ENCODE measurements at regions not wholly inside any gene's neighbourhood (a gene's known extent, or its start where the extent isn't known, plus 50 kb on each side); places are given as distances from the start of the nearest gene placed in this dataset.

GRCh38 chr7:12154119-12154518 lies 57.0 kb upstream of the TMEM106B start:
- no peak for DNase-seq (ENCODE audit: low read depth)
- in situ Hi-C loops (cut with HindIII; ENCODE audit: low pct_unique_long_range_greater_than_20kb, low sequenced_read_pairs) = no loop called here

GRCh38 chr7:12157517-12157916 lies 53.6 kb upstream of the TMEM106B start:
- no peak for DNase-seq (ENCODE audit: low read depth)
- in situ Hi-C loops (cut with HindIII; ENCODE audit: low pct_unique_long_range_greater_than_20kb, low sequenced_read_pairs) = no loop called here

DNA sequence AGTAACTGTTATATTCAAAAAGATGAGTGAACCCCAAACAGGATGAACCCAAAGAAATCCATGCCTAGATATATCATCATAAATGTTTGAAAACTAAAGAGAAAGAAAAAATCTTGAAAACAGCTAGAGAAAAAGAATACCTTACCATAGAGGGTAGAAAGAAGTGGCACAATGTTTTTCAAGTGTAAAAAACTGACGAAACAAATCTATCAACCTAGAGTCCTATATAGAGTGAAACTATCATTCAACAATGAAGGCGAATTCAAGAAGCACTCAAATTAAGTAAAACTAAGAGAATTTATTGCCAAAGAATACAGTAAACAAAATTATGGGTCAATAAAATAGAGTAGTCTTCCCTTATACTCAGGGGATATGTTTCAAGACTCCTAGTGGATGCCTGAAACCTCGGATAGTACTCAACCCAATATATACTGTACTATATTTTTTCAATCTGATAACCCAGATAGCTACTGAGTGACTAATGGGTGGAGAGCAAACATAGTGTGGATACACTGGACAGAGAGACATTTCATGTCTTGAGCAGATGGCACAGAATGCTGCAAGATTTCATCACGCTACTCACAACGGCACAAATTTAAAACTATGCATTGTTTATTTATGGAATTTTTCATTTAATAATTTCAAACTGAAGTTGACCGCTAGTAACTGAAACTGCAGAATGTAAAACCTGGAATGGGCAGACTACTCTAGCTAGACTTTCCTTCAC lies 52.6 kb upstream of the TMEM106B start:
- no peak for DNase-seq (ENCODE audit: low read depth)
- in situ Hi-C loops (cut with HindIII; ENCODE audit: low pct_unique_long_range_greater_than_20kb, low sequenced_read_pairs) = no loop called here

DNA sequence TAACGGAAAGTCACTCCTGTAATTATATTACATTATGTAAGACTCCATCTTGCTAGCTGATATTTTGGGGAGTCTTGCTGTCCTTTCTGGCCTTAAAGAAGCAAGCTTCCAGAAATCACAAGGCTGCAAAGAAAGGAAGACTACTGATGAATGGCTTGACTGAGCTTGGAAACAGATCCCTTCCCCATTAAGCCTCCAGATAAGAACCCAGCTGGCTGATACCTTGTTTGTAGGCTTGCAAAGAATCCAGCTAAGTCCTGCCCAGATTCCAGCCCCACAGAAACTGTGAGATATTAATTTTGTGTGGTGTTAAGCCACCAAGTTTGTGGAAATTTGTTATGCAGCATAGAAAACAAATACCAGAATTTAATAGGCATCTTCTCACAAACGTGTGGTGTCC lies 49.9 kb upstream of the TMEM106B start:
- in situ Hi-C loops (cut with HindIII; ENCODE audit: low pct_unique_long_range_greater_than_20kb, low sequenced_read_pairs) = no loop called here
- DNase-seq (ENCODE audit: low read depth) = no peak

Data from Caki2 (cell line).